ENCODE measurements at regions not wholly inside any gene's neighbourhood (a gene's known extent, or its start where the extent isn't known, plus 50 kb on each side); places are given as distances from the start of the nearest gene placed in this dataset.

DNA sequence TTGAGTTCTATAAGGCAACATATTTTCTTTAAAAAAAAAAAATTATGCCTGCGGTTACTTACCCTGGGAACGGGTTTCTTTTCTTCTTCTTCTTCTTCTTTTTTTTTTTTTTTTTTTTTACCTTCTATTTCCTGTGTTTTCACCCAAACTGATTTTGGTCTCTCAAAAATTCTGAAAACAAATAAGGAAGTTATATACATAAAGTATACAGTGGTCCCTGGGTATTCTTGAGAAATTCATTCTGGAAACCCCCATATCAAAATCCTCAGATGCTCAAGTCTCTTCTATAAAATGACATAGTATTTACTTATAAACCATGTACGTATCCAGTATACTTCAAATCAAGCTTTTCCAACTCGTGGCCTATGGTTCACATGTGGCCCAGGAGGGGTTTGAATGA, 326.7 kb downstream of the MAT2B start:
- TF ChIP-seq, protein P1, sequence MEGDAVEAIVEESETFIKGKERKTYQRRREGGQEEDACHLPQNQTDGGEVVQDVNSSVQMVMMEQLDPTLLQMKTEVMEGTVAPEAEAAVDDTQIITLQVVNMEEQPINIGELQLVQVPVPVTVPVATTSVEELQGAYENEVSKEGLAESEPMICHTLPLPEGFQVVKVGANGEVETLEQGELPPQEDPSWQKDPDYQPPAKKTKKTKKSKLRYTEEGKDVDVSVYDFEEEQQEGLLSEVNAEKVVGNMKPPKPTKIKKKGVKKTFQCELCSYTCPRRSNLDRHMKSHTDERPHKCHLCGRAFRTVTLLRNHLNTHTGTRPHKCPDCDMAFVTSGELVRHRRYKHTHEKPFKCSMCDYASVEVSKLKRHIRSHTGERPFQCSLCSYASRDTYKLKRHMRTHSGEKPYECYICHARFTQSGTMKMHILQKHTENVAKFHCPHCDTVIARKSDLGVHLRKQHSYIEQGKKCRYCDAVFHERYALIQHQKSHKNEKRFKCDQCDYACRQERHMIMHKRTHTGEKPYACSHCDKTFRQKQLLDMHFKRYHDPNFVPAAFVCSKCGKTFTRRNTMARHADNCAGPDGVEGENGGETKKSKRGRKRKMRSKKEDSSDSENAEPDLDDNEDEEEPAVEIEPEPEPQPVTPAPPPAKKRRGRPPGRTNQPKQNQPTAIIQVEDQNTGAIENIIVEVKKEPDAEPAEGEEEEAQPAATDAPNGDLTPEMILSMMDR (conservative IDR thresholded peaks at IDR 0.05; ENCODE audit: low read length): no peak
- TF ChIP-seq EZH2phosphoT487 (IDR thresholded peaks at IDR 0.05; ENCODE audit: borderline replicate concordance, low read depth, low read length): no peak
